Stimulated activated CD8-positive, alpha-beta memory T cell treated with anti-CD3 and anti-CD28 coated beads, Interleukin-2, amount 100 ng/mL, for 48 hours (primary cell): ENCODE measurements at regions not wholly inside any gene's neighbourhood (a gene's known extent, or its start where the extent isn't known, plus 50 kb on each side); places are given as distances from the start of the nearest gene placed in this dataset.
"Not testable (repeated sequence)": the region's sequence is repeated elsewhere in the genome, so short reads cannot be mapped to it uniquely, and the experiment has no call there.

Experiments
- DNase-seq, 2 donors: peaks; one replicate each; pipeline ENCODE4 v3.0.0-alpha.2; 2020; ENCODE audit warnings: low read depth in 2 of 2

DNA sequence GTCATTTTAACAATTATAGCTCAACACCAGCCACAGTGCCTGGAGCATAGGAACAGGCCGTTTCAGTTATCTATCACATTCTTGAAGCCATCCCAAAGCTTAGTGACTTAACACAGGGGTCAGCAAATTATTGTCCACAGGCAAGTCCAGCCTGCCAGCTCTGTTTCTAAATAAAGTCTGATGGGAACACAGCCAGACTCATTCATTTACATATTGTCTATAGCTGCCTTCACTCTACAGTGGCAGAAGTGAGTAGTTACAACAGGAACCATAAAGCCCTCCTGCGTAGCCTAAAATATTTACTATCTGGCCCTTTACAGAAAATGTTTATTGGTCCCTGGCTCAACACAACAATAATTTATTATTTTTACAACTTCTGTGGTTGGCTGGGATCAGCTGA is 407.5 kb upstream of the AUTS2 start:
- no peak for DNase-seq

DNA sequence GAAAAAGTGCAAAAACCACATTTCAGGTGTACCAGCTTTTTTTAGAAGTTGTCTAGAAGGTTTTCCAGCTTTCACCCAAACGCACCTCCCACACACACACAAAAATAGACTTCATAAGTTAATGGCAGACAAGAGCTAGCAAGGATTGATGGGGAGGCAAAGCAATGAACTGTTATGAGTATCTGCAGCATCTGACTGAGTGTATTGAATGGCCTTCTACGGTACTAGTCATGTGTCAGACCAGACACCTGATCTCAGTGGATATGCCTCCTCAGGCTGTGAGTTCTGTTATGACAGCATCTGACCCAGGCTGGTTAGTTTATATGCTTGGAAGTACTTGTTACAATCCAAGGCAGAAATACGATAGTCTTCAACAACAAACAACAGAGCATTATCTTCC is 406.1 kb upstream of the AUTS2 start:
- no peak for DNase-seq

DNA sequence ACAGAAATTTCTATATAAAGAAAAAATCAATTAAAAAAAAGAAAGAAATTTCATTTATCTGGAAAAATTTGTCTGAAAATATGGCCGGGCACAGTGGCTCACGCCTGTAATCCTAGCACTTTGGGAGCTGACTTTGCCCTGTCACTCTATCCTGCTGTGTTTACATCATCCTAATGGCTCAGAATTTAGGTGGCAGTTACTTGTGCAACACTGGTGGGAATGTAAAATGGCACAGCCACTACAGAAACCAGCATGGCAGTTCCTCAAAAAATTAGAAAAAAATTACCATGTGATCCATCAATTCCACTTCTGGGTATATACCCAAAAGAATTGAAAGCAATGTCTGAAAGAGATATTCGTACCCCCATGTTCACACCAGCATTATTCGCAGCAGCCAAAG is 405.2 kb upstream of the AUTS2 start:
- no peak for DNase-seq

DNA sequence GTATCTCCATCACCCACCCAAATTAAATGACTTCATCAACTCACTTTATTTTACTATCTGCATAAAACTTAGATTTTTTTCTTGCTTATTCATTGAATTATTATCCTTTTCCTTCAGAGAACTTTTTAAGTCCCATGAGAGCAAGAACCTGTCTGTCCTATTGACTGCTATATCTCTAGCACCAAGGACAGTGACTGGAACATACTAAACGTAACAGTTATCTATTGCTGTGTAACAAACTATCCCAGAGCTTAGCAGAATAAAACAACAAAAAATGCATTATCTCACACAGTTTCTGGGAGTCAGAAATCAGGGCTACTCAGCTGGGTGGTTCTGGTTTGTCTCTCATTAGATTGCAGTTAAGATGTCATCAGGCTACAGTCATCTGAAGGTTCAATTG is 401.7 kb upstream of the AUTS2 start:
- DNase-seq: no peak

DNA sequence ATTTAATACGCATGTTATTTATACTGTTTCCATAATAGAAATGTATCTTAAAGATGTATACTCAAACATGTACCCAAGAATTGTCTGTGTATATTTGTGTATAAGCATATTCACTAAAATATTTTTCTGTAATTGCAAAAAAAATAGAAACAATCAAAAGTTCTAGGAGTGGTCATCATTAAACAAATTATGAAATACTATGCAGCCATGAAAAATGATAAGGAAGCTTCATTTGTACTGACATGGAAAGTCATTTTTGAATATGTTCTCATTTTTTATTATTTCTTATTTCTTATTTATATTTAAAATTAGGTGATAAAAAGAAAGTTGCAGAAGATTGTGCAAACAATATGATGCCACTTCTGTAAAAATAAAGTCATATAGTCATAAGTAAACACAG is 400.0 kb upstream of the AUTS2 start:
- DNase-seq: no peak

DNA sequence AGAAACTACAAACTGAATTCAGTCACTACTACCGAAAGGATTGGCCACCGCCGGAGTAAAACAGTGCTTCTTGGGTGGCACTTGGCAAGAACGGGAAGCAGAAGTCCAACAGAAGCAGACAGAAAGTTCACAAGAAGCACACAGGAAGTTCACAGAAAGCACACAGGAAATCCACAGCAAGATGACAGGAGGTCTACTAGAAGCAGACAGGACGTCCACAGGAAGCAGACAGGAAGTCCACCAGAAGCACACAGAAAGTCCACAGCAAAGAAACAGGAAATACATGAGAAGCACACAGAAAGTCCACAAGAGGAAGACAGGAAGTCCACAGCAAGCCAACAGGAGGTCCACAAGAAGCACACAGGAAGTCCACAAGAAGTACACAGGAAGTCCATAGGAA is 399.2 kb upstream of the AUTS2 start:
- no peak for DNase-seq

DNA sequence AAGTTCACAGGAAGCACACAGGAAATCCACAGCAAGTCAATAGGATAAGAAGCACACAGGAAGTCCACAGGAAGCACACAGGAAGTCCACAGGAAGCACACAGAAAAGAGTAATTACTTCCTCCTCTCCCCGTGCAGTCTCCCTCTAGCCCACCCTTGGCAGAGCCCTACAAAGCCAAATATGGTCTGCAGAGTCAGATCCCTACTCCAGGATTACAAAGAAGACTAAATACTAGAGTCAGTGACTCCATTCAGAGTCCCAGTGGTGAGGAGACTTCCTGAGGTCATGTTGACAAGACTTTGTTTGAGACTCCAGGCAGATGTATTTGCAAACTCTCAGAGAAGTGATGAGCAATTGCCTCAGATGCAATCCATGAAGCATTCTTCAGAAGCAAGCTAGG is 398.6 kb upstream of the AUTS2 start:
- no peak for DNase-seq

DNA sequence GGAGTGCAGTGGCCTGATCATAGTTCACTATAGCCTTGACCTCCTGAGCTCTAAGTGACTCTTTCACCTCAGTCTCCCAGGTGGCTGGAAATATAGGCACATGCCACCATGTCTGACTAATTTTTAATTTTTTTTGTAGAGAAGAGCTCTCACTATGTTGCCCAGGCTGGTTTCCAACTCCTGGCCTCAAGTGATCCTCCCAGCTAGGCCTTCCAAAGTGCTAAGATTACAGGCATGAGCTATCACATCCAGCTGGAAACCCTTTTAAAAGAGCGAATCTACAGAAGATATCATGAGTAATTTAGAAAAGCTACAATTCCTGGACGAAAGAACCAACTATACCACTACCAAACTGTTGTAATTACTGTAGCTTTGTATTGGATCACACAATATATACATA is 394.4 kb upstream of the AUTS2 start:
- no peak for DNase-seq

DNA sequence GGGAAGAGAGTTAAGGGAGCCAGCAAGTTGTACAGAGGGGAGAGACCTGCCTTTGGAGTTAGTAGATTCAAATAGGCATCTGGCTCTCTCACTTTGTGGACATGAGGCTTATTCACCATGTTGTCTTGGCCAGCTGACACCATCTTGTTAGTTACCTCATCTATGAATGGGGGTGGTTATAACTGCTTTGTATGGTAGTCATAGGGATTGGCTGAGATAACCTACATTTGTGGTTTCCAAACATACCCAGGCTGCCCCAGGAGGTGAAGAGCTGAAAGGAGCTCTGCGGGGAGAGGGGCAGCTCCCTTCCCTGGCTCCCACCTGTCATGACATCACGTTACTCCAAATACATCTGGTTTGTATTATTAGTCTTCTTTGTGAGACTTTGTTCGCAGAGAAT is 393.3 kb upstream of the AUTS2 start:
- no peak for DNase-seq

DNA sequence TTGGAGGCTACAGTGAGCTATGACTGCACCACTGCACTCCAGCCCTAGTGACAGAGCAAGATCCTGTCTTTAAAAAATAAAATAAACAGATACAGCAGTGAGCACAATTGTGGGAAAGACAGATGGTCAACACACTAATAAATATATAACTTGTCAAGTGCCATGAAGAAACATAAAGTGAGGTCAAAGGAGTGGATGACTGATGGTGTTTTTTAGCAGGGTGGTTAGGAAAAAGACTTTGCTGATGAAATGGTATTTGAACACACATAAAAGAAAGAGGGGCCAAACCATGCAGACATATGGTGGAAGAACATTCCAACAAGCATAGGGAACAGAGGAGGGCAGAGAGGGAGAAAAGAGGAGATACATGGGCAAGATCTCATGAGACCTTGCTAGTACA is 392.7 kb upstream of the AUTS2 start:
- no peak for DNase-seq

DNA sequence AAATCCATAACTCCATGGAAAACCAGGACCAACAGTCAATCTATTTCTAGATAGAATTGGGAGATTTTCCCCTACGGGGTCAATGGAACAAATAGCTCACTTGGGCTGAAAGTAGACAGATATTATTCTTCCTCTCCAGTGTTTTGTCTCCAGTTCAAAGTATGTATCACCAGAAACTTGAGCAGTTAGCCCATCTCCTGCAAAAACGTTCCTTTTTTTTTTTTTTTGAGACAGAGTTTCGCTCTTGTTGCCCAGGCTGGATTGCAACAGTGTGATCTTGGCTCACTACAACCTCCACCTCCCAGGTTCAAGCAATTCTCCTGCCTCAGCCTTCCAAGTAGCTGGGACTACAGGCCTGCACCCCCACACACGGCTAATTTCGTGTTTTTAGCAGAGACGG is 390.0 kb upstream of the AUTS2 start:
- DNase-seq: no peak

DNA sequence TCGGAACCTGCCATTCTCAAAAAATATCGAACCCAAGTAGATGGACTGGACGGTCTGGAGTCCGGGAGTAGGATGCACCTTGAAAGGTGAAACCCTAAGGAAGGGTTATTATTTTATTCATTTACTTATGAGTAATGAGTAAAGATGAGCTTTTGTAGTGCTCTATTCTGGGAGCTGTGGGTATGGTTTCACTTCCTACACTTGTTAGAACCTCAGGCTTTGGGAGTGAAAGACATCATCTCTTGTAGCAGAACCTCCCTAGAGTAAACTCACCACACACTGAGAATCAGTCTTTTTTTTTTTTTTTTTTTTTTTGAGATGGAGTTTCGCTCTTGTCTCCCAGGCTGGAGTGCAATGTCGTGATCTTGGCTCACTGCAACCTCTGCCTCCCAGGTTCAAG is 389.4 kb upstream of the AUTS2 start:
- no peak for DNase-seq

DNA sequence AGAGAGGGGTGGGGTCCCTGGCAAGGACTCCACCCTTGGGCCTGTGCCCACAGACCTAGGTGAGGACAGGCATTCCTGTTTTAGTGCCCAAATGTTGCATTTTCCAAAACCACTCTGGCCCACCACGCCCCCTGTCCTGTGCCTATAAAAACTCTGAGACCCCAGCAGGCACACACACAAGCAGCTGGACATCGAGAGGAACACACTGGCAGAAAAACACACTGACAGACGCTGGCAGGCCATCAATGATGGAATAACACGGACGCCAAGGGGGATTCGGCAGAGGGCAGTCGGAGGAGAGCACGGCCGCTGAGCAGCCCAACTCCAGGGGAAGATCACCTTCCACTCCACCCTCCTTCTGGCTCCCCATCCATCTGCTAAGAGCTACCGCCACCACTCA is 386.9 kb upstream of the AUTS2 start:
- DNase-seq: no peak

DNA sequence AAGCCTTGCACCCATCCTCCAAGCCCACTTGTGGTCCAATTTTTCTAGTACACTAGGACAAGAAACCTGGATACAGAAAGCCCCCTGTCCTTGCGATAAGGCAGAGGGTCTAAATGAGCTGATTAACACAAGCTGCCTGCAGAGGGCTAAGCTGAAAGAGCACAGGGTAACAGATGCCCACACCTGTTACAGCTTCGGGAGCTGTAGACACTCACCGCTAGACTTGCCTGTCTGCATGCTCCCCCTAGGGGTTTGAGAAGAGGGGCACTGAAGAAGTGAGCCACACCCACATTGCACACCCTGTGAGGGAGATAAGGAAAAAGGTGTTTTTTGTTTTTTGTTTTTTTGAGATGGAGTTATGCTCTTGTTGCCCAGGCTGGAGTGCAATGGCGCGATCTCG is 386.5 kb upstream of the AUTS2 start:
- DNase-seq: no peak

DNA sequence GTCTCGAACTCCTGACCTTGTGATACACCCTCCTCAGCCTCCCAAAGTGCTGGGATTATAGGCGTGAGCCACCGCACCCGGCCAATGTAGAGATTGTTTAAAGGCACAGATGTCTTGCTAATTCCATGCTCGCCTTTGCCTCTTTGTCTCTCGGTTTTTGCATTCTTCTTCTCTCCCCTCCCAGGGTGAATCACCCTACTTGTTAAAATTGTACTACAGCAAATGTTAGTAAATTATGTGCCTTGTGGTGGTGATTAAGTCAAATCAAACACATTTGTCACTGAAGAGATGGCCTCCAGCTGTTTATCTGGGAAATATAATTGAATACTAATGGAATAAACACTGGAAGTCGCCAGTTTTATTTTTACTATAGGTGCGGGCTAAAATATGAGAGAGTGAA is 384.4 kb upstream of the AUTS2 start:
- no peak for DNase-seq

DNA sequence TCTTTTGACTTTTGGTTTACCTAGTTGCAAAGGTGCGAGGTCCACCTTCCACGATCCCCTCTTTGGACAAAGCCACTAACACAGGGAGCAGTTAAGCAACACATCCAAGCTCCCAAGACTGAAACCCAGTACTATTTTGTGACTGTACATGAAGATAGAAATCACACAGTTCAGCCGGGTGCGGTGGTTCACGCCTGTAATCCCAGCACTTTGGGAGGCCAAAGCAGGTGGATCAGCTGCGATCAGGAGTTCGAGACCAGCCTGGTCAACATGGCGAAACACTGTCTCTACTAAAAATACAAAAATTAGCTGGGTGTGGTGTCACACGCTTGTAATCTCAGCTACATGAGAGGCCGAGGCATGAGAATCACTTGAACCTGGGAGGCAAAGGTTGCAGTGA is 382.8 kb upstream of the AUTS2 start:
- DNase-seq: not testable (repeated sequence)

DNA sequence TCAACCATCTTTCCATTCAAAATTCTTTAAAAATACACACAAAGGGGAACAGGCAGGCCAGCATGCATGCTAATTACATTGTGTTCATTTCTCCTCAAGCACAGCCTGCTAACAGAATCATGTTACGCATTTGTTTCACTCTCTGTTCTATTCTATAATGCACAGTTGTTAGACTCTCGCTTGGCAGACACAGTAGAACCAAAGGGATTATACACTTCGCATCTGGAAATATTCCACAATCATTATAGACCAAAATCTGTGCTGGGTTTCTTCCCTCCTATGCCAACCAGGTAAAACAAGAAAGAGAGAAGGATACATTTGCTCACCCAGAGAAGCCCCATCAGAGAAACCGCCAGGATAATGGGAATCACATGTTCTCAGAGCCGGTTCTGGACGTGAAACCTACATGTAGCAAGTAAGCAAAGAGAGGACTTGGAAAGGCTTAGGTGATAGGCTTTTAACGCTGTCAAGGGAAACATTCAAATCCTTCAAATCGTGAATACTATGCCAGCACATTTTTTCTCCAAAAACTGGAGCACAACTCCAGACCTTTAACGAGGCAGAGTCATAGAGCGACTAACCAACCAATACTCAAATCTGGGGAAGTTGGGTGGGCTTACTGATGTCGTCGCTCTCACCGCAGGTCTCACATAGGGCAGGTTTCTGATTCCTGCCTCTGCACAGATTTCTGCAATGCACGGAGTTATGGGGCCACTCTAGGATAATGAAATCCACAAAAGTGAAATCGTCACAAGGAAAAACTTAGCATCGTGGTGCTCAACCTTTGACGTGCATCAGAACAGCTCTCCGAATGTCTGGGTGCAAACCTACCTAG is 380.5 kb upstream of the AUTS2 start:
- no peak for DNase-seq

DNA sequence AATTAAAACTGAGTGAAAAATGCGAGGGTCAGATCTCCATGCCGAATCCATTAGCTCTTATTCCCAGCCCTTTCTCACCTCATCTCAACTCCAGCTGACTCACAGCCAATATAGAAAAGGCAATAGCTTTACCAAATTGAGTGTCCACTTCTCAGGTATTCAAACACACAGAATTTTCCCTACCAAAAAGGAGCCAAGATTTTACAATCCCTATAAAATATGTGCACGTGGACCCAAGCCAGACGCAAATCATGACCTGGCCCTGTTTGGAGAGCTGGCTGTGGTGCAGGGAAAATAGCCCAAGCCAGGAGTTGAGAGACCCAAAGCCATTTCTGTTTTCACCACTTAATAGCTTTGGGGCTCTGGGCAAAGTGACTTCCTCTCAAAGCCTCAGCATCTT is 379.7 kb upstream of the AUTS2 start:
- no peak for DNase-seq

DNA sequence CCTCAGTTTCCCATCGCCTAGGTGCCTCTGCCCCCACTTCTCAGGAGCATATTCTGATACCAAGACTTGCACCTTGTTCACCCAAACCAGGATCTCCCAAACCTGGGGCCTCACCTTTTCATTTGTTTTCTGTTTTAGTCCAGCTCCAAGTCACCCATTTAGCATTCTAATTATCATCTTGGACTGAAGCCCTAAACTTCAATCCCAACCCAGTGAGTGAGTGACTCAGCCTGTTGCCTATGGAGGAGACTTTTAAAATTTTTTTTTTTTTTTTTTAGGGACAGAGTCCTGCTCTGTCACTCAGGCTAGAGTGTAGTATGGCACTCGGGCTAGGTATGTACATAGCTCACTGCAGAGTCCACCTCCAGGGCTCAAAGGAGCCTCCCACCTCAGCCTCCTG is 378.9 kb upstream of the AUTS2 start:
- DNase-seq: no peak

DNA sequence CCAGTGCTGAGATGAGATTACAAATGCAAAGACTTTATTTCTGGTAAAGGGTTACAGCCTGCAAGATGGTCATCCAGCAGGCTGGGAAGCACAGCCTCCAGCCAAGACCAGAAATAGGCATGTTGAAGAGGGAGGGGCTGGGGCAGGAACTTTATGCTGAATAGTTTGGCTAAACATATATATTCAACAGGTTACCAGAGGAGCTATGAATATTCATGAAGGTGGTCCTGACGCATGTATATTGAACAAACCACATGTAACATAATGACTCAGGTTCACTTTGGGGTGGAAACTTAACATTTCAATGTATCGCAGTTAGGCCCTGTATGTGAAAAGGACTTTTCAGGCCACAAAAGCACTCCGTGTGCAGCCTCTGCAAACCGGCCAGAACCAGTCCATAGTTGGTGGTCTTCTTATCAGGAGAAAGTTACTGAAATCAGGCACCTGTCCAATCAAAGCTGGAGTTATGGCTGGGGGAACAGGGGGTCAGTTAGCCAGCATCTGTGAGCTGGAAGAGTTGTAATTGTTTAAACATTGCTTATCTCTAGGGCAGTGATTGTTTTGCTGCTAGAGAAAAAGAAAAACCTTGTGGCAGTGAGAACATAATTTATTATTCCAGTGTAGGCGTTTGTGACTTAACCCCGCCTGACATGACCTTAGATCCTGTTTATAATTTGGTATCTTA is 372.9 kb upstream of the AUTS2 start:
- DNase-seq: no peak

DNA sequence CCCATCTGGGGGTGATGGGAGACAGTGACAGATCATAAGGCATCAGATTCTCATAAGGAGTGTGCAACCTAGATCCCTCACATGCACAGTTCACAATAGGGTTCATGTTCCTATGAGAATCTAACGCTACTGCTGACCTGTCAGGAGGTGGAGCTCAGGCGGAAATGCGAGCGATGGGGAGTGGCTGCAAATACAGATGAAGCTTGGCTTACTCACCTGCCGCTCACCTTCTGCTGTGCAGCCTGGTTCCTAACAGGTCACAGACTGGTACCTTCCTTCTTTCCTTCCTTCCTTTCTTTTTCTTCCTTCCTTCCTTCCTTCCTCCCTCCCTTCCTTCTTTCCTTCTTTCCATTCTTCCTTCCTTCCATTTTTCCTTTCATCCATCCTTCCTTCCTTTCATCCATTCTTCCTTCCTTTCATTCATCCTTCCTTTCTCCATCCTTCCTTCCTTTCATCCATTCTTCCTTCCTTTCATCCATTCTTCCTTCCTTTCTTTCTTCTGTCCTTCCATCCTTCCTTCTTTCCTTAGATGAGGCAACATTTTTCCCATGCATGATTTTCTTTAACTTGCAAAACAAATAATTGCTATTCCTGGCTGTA is 370.0 kb upstream of the AUTS2 start:
- no peak for DNase-seq

DNA sequence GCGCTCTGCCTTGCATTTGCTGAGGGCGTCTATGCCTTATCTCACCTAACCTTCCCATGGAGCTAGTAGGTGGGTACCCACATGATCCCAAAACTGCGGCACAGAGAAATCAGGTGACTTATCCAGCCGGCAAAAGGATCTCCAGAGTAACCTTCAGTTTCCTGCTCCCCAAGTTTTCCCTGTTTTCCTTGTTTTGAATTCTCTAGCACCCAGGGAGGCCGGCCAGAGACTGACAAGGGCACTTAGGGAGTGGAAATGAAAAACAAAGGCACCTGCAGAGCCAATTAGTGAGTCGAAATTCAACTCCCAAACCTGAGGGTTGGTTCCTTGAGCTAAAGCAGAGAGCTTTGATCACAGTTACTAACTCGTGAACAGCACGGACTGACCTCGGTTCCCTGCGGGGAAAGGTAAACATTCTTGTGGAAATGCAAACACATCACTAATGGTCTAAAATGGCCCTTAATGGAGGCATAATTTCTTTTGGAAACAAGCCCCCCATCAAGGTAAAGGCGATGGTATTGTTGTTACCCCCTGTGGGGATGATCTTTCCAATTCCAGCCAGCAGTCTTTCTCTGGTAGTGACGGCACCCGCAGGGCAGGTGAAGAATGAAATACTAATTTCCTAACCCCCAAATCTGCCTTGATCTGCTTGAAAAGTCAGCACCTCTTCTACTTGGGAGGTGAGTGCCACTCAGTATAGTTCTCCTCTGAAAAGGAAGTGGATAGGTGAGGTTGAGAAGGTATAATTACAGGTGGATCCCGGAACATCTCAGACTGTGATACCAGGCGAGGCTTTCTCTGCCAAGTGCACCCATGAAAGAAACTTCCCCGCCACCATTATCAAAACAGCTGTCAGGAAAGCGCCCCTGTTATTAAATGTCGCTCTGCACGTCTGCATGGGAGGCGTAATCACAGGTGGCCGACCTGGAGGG is 365.6 kb upstream of the AUTS2 start:
- no peak for DNase-seq
